Stimulated activated CD8-positive, alpha-beta memory T cell treated with anti-CD3 and anti-CD28 coated beads, Interleukin-12 subunit alpha, Interleukin-12 subunit beta, amount 100 ng/mL, for 4 hours (primary cell): ENCODE measurements at regions not wholly inside any gene's neighbourhood (a gene's known extent, or its start where the extent isn't known, plus 50 kb on each side); places are given as distances from the start of the nearest gene placed in this dataset.
"Not testable (repeated sequence)": the region's sequence is repeated elsewhere in the genome, so short reads cannot be mapped to it uniquely, and the experiment has no call there.

Experiments
- DNase-seq: peaks from one replicate; pipeline ENCODE4 v3.0.0-alpha.2; 2020; ENCODE audit warnings: low read depth

DNA sequence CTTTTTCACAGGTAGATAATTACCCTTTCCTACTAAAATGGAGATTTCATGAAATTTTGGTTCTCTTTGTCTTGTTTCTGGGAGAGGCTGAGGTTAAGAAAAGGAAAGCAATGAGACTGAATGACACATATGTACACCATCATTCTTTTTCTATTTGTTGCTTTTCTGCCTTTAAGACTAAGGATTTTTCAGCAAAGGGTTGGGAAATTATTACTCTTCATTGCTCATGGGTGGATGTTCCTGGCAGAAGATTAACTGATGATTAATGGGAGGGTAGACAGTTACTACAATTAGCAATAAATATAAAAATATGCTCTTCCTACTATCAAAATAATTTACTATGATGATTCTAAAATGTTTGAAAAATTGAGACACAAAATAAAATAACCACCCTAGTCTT lies 316.5 kb upstream of the USP24 start:
- DNase-seq = no peak

GRCh38 chr1:55530749-55531478 lies 315.8 kb upstream of the USP24 start:
- no peak for DNase-seq

- no peak for DNase-seq
Observed at GRCh38 chr1:55529017-55529416, 313.9 kb upstream of the USP24 start.

DNA sequence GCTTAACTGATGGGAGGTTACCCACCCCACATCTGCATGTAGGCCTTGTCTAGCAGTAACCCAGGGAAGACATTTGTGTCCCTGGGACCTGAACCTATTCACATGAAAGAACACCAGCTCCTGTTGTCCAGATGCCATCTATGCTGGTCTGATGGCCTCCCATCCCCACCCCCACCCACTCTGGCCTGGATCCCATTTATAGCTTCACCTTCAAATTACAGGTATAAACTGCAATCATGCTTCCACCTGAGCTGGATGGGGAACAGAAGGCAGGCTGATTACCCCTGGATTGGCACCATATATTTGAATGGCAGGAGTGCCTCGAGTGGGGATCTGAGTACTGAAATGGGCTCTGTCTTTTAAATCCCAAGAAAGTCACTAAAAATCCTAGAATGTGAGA lies 312.7 kb upstream of the USP24 start:
- DNase-seq = no peak

DNA sequence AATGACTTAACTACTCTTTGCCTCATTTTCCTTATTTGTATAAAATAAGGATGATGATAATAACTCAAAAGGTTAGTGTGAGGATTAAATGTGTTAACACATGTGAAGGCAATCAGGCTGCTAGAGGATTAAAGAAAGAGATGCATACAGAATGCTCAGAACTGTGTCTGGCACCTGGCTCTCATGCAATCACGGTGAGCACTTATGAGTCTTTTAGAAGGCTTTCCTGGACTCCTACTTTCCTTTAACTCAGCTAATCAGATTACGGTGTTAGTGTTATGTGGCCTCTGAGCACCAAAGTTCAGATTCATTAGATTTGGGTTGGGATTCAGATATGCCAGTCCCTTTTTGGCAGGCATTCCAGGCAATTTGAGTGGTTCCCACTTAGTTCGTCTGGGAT lies 311.6 kb upstream of the USP24 start:
- DNase-seq = no peak

DNA sequence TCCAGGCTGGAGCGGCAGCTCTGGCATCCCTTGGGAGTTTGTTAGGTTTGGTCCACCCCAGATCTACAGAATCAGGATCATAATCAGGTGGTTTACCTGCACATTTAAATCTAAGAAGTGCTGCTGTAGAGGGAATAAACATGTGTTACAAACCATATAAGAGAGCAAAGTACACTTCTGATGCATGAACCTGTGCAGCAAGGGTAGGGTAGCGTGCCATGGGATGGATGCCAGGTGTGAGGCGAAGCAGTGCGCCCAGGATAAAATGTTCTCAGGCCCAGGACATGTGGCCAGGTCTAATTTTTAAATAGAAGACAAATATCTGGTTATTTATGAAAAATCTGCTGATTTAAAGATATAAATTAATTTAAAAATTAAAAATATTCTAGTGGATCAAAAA lies 308.8 kb upstream of the USP24 start:
- no peak for DNase-seq

DNA sequence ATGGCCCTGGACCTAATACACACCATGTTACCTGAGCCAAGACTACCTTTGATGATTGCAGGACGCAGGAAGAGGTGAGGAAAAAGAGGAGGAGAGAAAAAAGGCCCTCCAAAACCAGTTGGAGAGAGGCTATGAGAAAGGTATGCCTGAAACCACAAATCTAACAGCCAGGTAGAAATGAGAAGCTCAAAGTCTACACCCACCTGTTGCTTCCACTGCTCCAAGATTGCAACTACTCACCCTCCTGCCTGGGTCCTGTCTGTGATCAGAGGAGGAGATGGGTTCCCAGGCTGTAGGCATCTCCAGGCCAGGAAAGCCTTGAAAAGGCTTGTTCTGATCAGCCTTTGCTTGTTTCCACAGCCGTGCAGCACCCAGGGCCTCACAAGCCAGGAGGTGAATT lies 307.8 kb upstream of the USP24 start:
- DNase-seq = no peak

DNA sequence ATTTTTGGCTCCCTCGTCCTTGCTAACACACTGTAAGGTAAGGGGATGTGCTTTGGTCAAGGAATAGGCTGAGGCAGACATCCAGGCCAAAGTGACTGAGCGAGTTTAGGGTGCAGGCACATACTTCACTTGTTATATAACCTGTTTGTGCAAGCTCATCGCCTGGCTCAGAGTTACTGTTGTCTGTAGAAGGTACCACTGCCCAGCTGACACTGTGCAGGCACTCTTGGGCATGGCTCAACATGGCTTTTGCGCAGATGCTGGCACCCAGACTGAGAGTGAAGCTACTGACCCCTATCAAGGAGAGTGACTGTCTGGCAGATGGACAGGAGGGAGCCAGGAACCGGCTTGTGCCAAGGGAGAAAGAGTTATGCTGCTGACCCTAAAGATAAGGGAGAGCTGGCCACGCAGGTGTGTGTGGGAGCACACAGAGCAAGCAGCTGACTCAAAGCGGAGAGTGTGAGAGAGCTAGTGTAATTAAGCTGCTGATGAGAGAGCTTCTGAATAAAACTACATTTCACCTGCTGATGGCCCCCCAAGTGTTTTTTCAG lies 307.3 kb upstream of the USP24 start:
- DNase-seq = no peak

GRCh38 chr1:55520861-55521260 lies 305.7 kb upstream of the USP24 start:
- no peak for DNase-seq

DNA sequence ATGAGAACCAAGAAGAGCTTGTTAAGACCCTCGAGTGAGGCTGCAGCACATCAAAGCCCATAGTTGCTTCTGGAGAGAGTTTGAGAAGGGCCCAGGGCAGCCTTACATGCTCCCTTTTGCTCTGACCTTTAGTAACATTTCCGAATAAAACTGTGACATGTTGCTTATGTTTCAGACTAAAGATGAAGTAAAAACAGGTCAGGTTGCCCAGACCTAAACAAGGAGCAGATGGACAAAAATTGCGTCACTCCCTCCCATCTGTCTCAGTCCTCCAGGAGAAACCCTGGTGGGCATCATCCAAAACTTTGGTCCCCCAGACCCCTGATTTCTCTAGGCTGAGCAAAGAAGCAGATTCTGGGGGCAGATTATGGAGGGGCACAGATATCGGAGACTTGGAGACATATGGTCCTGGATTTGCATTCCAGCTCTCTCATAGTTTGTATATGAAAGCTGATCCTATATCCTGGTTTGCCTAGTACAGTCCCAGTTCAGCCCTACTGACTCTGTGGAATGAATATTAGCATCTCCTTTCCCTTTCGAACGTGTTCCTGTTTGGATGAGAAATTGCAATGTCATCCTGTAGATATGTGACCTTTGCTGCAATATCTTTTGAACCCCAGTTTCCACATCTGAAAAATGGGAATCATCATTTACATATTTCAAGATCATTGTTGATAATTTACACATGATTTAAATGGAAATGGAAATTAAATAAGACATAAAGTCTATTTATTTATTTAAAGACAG lies 304.9 kb upstream of the USP24 start:
- no peak for DNase-seq

DNA sequence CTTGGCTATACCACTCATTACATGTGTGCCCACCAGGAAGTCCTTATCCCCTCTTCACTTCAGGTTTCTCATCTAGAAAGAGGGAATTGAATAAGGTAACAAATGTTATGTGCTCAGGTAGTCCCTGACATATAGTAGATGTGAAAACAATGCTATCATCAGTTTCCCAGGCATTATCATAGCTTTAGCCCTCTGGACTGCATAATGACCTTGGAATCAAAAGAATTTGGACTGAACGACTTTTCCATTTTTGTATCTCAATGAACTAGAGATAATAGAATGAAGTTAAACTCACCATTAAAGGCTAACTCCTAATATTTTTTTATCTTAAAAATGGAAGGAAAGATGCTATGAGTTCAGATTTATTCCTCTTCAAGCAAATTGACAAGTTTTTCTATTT lies 304.1 kb upstream of the USP24 start:
- DNase-seq = no peak

- DNase-seq = no peak
Observed at GRCh38 chr1:55517036-55517435, 301.9 kb upstream of the USP24 start.

DNA sequence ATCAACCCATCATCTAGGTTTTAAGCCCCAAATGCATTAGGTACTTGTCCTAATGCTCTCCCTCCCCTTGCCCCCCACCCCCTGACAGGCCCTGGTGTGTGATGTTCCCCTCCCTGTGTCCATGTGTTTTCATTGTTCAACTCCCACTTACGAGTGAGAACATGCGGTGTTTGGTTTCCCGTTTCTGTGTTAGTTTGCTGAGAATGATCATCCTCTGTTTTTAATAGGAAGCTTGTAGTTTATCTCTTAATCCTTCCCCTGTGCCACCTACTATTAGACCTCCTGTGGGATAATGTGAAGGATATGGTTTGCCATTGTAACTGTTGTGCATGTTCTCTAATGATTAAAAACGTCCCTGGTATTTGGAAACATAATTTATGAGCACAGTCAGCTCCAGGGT lies 299.4 kb upstream of the USP24 start:
- DNase-seq = not testable (repeated sequence)

DNA sequence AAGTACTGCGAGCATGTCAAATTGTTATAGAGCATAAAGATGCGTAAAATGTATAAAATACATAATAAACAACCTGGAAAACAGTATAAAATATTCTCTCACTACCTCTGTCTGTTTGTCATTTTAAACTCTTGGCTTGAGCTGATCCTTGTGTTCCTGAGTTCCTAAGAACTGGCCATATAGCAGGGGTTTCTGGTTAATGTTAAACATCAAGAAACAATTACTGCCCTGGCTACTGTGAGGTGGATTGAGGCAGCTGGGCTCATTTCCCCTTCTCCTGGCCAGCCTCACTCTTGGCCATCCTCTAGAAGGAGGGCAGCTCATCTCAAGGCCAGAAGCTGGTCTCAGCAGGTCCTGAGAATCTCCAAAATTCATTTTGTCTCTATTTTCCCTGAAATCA lies 297.3 kb upstream of the USP24 start:
- no peak for DNase-seq

DNA sequence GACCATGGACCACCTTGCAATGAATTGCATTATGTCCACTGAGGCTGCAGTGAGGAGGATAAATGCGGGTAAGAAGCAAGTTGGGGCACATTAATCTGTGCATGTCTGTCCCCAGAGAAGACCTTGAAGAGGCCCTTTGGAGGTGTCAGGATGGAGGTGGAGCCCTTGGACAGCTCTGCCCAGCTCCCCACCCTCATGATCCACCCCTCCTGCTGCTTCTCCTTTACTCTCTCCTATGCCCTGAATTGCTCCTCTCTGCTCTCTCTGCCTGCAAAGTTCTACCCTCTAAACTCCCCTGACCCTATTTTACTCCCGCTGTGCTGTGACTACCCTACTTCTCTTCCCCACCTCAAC lies 292.4 kb upstream of the USP24 start:
- DNase-seq = no peak

- DNase-seq = no peak
Observed at GRCh38 chr1:55506740-55507577, 291.8 kb upstream of the USP24 start.

GRCh38 chr1:55505326-55505725 lies 290.2 kb upstream of the USP24 start:
- DNase-seq = no peak

DNA sequence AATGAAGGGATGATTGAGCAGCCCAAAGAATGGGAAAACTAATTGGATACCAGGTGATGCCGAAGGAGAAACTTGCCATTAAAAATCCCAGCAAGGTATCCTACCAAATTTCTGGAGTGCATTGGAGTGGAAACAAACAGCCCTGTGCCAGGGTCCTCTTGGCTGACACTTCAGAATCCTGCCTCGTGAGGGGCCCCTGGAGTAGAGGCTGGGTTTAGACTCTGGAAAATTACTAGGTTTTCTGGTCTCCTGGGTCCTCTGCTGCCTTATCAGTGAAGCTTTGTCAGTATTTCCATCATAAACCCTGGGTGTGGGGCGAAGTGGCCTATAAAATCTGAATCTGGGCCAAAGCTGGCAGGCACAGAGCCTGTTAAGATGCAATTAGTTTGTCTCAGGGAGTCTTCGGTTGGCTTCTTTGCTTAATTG lies 289.2 kb upstream of the USP24 start:
- no peak for DNase-seq

GRCh38 chr1:55503663-55504305 lies 288.6 kb upstream of the USP24 start:
- no peak for DNase-seq

DNA sequence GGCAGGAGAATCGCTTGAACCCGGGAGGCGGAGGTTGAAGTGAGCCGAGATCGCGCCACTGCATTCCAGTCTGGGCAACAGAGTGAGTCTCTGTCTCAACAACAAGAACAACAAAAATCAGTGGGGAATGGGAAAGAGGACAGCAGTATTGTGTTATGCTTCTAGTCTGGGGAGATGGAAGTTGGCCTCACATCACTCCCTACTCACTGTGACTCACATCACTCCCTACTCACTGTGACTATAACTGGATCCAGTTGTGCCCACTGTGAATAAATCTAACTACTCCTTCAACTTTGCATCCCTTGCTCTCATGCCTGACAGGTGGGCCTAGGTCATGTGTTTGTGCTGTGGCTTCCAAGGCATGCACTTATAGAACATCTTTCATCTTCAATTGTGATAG lies 285.4 kb upstream of the USP24 start:
- no peak for DNase-seq

GRCh38 chr1:55490547-55490946 lies 275.4 kb upstream of the USP24 start:
- DNase-seq = no peak

- DNase-seq = no peak
Observed at GRCh38 chr1:55484173-55484572, 269.0 kb upstream of the USP24 start.
